Upper lobe of right lung (tissue), 1 donor: ENCODE measurements at regions not wholly inside any gene's neighbourhood (a gene's known extent, or its start where the extent isn't known, plus 50 kb on each side); places are given as distances from the start of the nearest gene placed in this dataset.

Experiments
- ATAC-seq: fragments of 200-7000 bp; cut with Tn5 transposase; one replicate; pipeline ENCODE4 v1.9.1; 2020; ENCODE audit warnings: mild to moderate bottlenecking, moderate library complexity
- DNase-seq: peaks from one replicate; pipeline ENCODE4 v3.0.0-alpha.2; 2020
- H3K27ac ChIP-seq: fragments of 200-600 bp; one replicate; pipeline ENCODE4 v1.8.0; 2022
- H3K27me3 ChIP-seq: fragments of 200-600 bp; one replicate; pipeline ENCODE4 v1.8.0; 2022; ENCODE audit warnings: mild to moderate bottlenecking
- H3K36me3 ChIP-seq: fragments of 200-600 bp; one replicate; pipeline ENCODE4 v1.8.0; 2022
- H3K4me1 ChIP-seq: fragments of 200-600 bp; one replicate; pipeline ENCODE4 v1.8.0; 2022
- H3K4me3 ChIP-seq: fragments of 200-600 bp; one replicate; pipeline ENCODE4 v1.8.0; 2022; ENCODE audit warnings: mild to moderate bottlenecking
- H3K9me3 ChIP-seq: fragments of 200-600 bp; one replicate; pipeline ENCODE4 v1.8.0; 2022
- intact Hi-C: fragments of 100-400 bp; cut with DNase I; formaldehyde crosslinking; loops from one replicate; pipeline ENCODE4 v1.11.0; 2022
- TF ChIP-seq, protein P1 (sequence below): fragments of 200-600 bp; IDR thresholded peaks from one replicate; pipeline ENCODE4 v1.8.0; 2022; ENCODE audit warnings: antibody characterized with exemption
- donor health status: DM: no; HTN: yes; CAD: no; lungs with severe emphysema.

DNA sequence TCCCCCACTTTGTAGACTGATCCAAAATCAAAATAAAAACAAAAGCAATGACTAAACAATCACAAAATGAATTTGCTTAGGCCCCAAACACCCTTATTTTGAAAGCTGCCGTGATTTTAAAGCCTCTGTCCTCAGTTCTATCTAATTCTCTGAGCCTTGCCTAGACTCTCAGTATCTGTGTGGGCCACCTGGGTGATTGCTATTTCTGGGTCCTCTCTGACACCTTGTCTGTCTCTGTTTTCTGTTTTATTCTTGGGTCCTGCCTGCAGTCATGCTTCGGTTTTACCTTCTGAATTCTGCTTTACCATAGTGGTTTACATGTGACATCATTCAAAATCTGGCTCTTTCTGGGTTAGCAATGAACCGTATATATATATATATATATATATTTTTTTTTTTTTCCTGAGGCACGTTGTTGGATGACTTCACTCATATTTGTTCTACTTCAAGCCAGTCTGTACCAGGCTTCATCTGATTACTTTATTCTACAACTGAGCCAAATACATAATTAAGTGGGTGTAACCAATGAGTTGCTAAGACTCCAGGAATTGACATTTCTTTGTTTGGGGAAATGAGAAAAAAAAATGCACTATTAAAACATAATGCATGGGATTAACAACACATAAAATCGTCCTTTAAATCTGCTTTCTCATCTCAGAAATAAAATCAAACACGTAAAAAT lies 710.7 kb upstream of the SLIT2 start:
- intact Hi-C loops, result no loop called here
- no peaks in the 10 kb centered on the region for H3K36me3 ChIP-seq
- TF ChIP-seq, protein P1, sequence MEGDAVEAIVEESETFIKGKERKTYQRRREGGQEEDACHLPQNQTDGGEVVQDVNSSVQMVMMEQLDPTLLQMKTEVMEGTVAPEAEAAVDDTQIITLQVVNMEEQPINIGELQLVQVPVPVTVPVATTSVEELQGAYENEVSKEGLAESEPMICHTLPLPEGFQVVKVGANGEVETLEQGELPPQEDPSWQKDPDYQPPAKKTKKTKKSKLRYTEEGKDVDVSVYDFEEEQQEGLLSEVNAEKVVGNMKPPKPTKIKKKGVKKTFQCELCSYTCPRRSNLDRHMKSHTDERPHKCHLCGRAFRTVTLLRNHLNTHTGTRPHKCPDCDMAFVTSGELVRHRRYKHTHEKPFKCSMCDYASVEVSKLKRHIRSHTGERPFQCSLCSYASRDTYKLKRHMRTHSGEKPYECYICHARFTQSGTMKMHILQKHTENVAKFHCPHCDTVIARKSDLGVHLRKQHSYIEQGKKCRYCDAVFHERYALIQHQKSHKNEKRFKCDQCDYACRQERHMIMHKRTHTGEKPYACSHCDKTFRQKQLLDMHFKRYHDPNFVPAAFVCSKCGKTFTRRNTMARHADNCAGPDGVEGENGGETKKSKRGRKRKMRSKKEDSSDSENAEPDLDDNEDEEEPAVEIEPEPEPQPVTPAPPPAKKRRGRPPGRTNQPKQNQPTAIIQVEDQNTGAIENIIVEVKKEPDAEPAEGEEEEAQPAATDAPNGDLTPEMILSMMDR, result no peak
- no peaks in the 10 kb centered on the region for H3K27me3 ChIP-seq
- no peak overlapping the region for H3K27ac ChIP-seq
- H3K4me3 ChIP-seq, result no peak overlapping the region
- H3K4me1 ChIP-seq, result no peaks in the 10 kb centered on the region
- no peak for ATAC-seq
- no peak for DNase-seq
- H3K9me3 ChIP-seq, result no peaks in the 10 kb centered on the region

DNA sequence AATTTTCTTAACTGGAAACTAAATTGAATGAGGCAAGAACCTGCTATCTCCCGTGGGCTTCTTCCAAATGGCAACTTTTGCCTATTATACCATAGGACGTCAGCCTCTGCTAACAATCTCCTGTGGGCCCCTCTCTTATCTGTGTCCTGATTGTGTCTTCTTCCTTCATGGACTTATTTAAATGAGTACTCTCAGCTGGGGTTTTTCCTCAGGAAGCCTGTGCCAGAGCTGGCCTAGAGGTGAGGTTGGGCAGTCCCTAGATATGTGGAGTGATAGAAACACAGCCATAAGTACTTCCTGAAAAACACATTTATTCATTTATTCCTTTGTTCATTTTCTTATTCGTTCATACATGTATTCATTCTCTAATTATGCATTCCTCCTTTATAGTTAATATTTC lies 712.5 kb upstream of the SLIT2 start:
- Histone ChIP-seq H3K27me3 (no peaks in the 10 kb centered on the region), H3K4me1 (no peaks in the 10 kb centered on the region), H3K36me3 (no peaks in the 10 kb centered on the region), H3K27ac (no peak overlapping the region), H3K9me3 (no peaks in the 10 kb centered on the region), H3K4me3 (no peak overlapping the region)
- TF ChIP-seq, protein P1, result no peak
- intact Hi-C loops, result no loop called here
- DNase-seq (no peak), ATAC-seq (no peak)

DNA sequence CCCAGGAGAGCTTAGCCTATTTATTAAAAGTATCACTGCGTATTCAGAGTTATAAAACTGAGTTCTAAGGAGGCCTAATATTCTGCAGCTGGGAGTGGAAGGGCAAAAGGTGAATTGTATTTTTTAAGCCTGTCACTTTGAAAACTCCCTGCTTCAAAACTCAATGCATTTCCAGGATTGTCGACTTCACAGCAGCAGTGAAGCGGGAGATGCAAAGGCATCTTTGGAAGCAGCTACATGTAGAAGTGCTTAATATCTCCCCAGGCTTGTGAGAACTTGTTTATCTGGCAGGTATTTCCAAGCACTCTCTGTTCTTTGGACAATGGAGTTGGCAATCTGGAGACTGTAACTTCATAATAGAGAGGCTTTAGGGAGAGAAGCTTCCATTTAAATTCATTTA lies 717.5 kb upstream of the SLIT2 start:
- Histone ChIP-seq H3K4me1 (no peaks in the 10 kb centered on the region), H3K27me3 (no peaks in the 10 kb centered on the region), H3K9me3 (no peaks in the 10 kb centered on the region), H3K36me3 (no peaks in the 10 kb centered on the region), H3K27ac (no peak overlapping the region), H3K4me3 (no peak overlapping the region)
- intact Hi-C loops, result no loop called here
- no peak for ATAC-seq
- TF ChIP-seq, protein P1, result no peak
- DNase-seq, result no peak

DNA sequence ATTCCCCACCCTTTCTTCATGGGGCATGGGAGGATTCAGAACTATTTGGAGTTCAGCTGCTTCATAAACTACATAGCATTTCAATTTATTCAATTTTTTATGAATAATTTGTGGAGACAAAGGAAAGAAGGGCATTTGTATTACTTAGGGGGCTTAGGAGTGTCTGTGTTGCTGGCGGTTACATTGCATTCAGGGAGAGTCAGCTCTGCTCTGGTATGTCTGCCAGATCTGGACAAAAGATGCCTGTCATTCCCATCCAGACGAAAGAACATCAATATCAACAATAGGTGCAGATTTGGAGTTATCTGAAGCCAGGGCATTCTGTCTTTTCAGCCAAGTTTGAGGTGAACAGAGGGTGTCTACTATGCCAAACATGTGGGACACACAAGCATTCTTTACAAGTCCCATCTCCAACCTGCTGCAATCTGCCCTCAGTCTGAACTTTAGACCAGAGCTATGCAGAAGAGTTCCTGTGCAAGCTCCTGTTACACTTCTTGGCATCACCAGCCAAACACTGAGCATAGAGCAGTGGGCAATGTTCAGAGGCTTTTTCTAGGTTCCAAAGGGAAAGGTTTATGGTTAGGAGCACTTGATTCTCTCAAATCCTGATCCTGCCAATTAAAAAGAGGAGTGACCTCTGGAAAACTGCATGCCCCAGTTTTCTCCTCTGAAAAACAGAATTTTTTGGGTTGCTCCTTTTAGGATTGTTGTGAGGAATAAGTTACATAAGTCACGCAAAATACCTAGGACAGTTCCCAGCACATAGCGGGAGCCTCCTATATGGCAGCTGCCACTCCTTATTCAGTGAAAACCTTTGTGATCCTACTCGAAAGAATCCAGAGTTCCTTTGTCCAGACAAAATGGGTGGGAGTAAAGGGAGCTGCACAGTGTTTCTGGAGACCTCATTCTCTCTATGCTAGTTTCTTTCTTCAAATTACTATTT lies 719.5 kb upstream of the SLIT2 start:
- no peaks in the 10 kb centered on the region for H3K4me1 ChIP-seq
- TF ChIP-seq, protein P1, result no peak
- H3K27ac ChIP-seq, result no peak overlapping the region
- DNase-seq (no peak), ATAC-seq (no peak)
- no peaks in the 10 kb centered on the region for H3K27me3 ChIP-seq
- intact Hi-C loops, result no loop called here
- H3K4me3 ChIP-seq, result no peak overlapping the region
- no peaks in the 10 kb centered on the region for H3K9me3 ChIP-seq
- no peaks in the 10 kb centered on the region for H3K36me3 ChIP-seq

DNA sequence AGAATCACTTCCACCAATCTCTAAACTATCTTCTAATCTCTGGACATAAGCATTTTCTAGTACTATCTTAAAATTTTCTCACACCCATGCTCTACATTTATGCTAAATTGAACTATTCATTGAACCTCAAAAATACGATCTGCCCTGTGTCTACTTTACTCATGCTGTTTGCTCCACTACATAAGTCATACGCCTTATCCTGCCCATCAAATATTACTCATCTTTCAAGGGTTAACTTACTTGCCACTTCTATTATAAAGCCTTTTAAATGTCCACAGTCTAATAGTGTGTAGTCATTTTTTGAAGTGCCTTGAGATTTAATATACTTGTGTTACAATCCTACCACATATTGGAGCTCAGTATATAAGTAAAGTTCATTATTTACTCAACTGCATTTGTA lies 727.7 kb upstream of the SLIT2 start:
- no peaks in the 10 kb centered on the region for H3K9me3 ChIP-seq
- no peaks in the 10 kb centered on the region for H3K36me3 ChIP-seq
- H3K27me3 ChIP-seq, result no peaks in the 10 kb centered on the region
- ATAC-seq (no peak), DNase-seq (no peak)
- H3K4me1 ChIP-seq, result no peaks in the 10 kb centered on the region
- TF ChIP-seq, protein P1, result no peak
- H3K27ac ChIP-seq, result no peak overlapping the region
- no peak overlapping the region for H3K4me3 ChIP-seq
- intact Hi-C loops, result no loop called here
